ENCODE measurements at regions not wholly inside any gene's neighbourhood (a gene's known extent, or its start where the extent isn't known, plus 50 kb on each side); places are given as distances from the start of the nearest gene placed in this dataset.

DNA sequence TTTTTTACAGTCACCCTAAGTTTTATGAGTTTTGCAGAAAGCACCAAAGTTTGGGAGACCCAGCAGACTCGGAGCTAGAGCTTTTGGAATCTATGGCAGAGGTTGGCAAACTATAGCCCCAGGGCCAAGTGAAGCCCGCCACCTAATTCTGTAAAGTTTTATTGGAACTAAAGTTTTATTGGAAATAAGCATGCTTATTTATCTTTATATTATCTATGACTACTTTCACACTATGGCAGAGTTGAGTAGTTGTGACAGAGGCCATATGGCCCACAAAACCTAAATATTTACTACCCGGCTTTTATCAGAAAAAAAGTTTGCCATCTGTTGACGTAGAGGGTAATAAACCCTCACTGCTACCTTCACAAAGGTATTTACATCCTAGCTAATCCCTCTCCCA, 267.6 kb downstream of the GPAM start (continued):
- TF ChIP-seq SP1 (IDR thresholded peaks at IDR 0.05; ENCODE audit: low read depth, low read length) (no peak), TEAD4 (IDR thresholded peaks at IDR 0.05; ENCODE audit: low read depth, low read length) (no peak)

Data from H1 (cell line).